SK-N-SH treated with all-trans-retinoic acid at 6 μM for 48 hours (cell line): ENCODE measurements at regions not wholly inside any gene's neighbourhood (a gene's known extent, or its start where the extent isn't known, plus 50 kb on each side); places are given as distances from the start of the nearest gene placed in this dataset.

Experiments used
- RARB ChIP-seq: fragments of 250-450 bp; sonication (Bioruptor Pico); IDR thresholded peaks from 2 replicates; pipeline ENCODE4 v1.8.0; 2021; ENCODE audit warnings: mild to moderate bottlenecking, moderate library complexity
- TOX ChIP-seq: fragments of 250-450 bp; sonication (Bioruptor Pico); IDR thresholded peaks from 2 replicates; pipeline ENCODE4 v1.8.0; 2021; ENCODE audit warnings: mild to moderate bottlenecking, moderate library complexity, borderline replicate concordance
- ZFP30 ChIP-seq: fragments of 450-650 bp; formaldehyde crosslinking; IDR thresholded peaks from 2 replicates; pipeline ENCODE4 v1.5.0; 2022; ENCODE audit warnings: mild to moderate bottlenecking, moderate library complexity
- TF ChIP-seq, protein P1 (sequence below): fragments of 250-450 bp; sonication (Bioruptor Pico); IDR thresholded peaks from 2 replicates; pipeline ENCODE4 v1.8.0; 2020; ENCODE audit warnings: mild to moderate bottlenecking, moderate library complexity, borderline replicate concordance
- TF ChIP-seq, protein P2 (sequence below): fragments of 250-450 bp; sonication (Bioruptor Pico); IDR thresholded peaks from 2 replicates; pipeline ENCODE4 v1.5.1; 2021; ENCODE audit warnings: mild to moderate bottlenecking, moderate library complexity

DNA sequence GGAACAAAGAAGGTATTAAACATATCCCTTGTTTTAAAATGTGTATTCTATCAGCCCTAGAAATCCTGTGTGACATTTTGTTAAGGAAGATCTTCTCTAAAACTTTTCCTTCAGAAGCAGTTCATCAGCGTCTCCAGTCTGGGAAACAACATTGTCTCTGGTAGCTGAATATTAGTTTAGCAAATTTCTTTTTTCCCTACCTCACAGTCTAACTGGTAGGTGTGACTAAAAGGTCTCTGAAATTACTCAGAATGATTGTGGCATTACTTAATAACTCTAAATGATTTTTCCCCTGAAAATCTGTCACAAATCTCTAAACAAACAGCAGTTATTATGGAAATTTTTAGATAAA, 1044.8 kb downstream of the FLRT2 start:
- TF ChIP-seq ZFP30 (no peak), RARB (CRISPR knock-in tag) (no peak), TOX (CRISPR knock-in tag) (no peak)
- TF ChIP-seq, protein P1, sequence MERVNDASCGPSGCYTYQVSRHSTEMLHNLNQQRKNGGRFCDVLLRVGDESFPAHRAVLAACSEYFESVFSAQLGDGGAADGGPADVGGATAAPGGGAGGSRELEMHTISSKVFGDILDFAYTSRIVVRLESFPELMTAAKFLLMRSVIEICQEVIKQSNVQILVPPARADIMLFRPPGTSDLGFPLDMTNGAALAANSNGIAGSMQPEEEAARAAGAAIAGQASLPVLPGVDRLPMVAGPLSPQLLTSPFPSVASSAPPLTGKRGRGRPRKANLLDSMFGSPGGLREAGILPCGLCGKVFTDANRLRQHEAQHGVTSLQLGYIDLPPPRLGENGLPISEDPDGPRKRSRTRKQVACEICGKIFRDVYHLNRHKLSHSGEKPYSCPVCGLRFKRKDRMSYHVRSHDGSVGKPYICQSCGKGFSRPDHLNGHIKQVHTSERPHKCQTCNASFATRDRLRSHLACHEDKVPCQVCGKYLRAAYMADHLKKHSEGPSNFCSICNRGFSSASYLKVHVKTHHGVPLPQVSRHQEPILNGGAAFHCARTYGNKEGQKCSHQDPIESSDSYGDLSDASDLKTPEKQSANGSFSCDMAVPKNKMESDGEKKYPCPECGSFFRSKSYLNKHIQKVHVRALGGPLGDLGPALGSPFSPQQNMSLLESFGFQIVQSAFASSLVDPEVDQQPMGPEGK (CRISPR knock-in tag), result no peak
- TF ChIP-seq, protein P2, sequence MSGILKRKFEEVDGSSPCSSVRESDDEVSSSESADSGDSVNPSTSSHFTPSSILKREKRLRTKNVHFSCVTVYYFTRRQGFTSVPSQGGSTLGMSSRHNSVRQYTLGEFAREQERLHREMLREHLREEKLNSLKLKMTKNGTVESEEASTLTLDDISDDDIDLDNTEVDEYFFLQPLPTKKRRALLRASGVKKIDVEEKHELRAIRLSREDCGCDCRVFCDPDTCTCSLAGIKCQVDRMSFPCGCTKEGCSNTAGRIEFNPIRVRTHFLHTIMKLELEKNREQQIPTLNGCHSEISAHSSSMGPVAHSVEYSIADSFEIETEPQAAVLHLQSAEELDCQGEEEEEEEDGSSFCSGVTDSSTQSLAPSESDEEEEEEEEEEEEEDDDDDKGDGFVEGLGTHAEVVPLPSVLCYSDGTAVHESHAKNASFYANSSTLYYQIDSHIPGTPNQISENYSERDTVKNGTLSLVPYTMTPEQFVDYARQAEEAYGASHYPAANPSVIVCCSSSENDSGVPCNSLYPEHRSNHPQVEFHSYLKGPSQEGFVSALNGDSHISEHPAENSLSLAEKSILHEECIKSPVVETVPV (CRISPR knock-in tag), result no peak
